Activated T-cell treated with anti-CD3 and anti-CD28 coated beads, Interleukin-2, amount 50 U/mL, for 4 hours (primary cell): ENCODE measurements at regions not wholly inside any gene's neighbourhood (a gene's known extent, or its start where the extent isn't known, plus 50 kb on each side); places are given as distances from the start of the nearest gene placed in this dataset.
A peak's percentile ranks its signal among the peaks of the same experiment; 100 is the strongest.

Experiments
- ATAC-seq, 2 donors: fragments of 200-7000 bp; cut with Tn5 transposase; one replicate each; pipeline ENCODE4 v1.10.0; 2021
- DNase-seq: peaks from one replicate; pipeline ENCODE4 v3.0.0-alpha.2; 2020
- H3K27me3 Mint-ChIP-seq: one replicate; pipeline ENCODE4 v1.8.0; 2021; ENCODE audit warnings: low read depth, mixed read lengths
- H3K36me3 Mint-ChIP-seq: one replicate; pipeline ENCODE4 v1.8.0; 2022; ENCODE audit warnings: mixed read lengths; ENCODE audit not compliant: insufficient read depth
- H3K4me1 Mint-ChIP-seq: one replicate; pipeline ENCODE4 v1.8.0; 2021; ENCODE audit warnings: low read depth, mixed read lengths
- H3K4me3 Mint-ChIP-seq: one replicate; pipeline ENCODE4 v1.8.0; 2021; ENCODE audit warnings: mild to moderate bottlenecking, moderate library complexity, mixed read lengths
- H3K9me3 Mint-ChIP-seq: one replicate; pipeline ENCODE4 v1.8.0; 2021; ENCODE audit warnings: mixed read lengths

- Mint-ChIP-seq H3K36me3 (no peaks in the 10 kb centered on the region), H3K4me1 (no peaks in the 10 kb centered on the region), H3K4me3 (no peak overlapping the region), H3K9me3 (no peaks in the 10 kb centered on the region), H3K27me3 (peaks cover 2% of the 10 kb centered on the region)
- DNase-seq = no peak
- ATAC-seq = no peak
These were observed 113.3 kb upstream of the CAND1 start for GRCh38 chr12:67155863-67156262.

GRCh38 chr12:67161322-67161918 lies 107.7 kb upstream of the CAND1 start:
- ATAC-seq (peak in 1 of 2 donors; percentile 48), DNase-seq (peak; percentile 11)
- H3K36me3 Mint-ChIP-seq = no peaks in the 10 kb centered on the region
- H3K9me3 Mint-ChIP-seq = no peaks in the 10 kb centered on the region
- peaks cover 6% of the 10 kb centered on the region for H3K27me3 Mint-ChIP-seq
- H3K4me1 Mint-ChIP-seq = no peaks in the 10 kb centered on the region
- no peak overlapping the region for H3K4me3 Mint-ChIP-seq

- Mint-ChIP-seq H3K4me3 (no peak overlapping the region), H3K4me1 (no peaks in the 10 kb centered on the region)
These were observed 95.9 kb upstream of the CAND1 start for GRCh38 chr12:67173258-67173657.

GRCh38 chr12:67182551-67182950 lies 86.6 kb upstream of the CAND1 start:
- ATAC-seq (no peak), DNase-seq (no peak)
- no peaks in the 10 kb centered on the region for H3K4me1 Mint-ChIP-seq
- H3K4me3 Mint-ChIP-seq = no peak overlapping the region
- H3K36me3 Mint-ChIP-seq = no peaks in the 10 kb centered on the region
- no peaks in the 10 kb centered on the region for H3K9me3 Mint-ChIP-seq
- H3K27me3 Mint-ChIP-seq = peaks cover 22% of the 10 kb centered on the region

More at GRCh38 chr12:67173258-67173657, 95.9 kb upstream of the CAND1 start:
- Mint-ChIP-seq H3K27me3 (peaks cover 11% of the 10 kb centered on the region), H3K9me3 (no peaks in the 10 kb centered on the region), H3K36me3 (no peaks in the 10 kb centered on the region)
- ATAC-seq (no peak), DNase-seq (no peak)

- Mint-ChIP-seq H3K36me3 (no peaks in the 10 kb centered on the region), H3K9me3 (peaks cover 4% of the 10 kb centered on the region), H3K27me3 (peaks cover 7% of the 10 kb centered on the region), H3K4me1 (no peaks in the 10 kb centered on the region), H3K4me3 (no peak overlapping the region)
- no peak for ATAC-seq
- no peak for DNase-seq
These were observed 75.5 kb upstream of the CAND1 start for GRCh38 chr12:67193704-67194103.

GRCh38 chr12:67200386-67200785 lies 68.8 kb upstream of the CAND1 start:
- Mint-ChIP-seq H3K4me1 (no peaks in the 10 kb centered on the region), H3K27me3 (peaks cover 8% of the 10 kb centered on the region), H3K4me3 (no peak overlapping the region), H3K9me3 (no peaks in the 10 kb centered on the region), H3K36me3 (no peaks in the 10 kb centered on the region)
- DNase-seq = no peak
- no peak for ATAC-seq

GRCh38 chr12:67202011-67202677 lies 67.0 kb upstream of the CAND1 start:
- H3K4me1 Mint-ChIP-seq = no peaks in the 10 kb centered on the region
- no peaks in the 10 kb centered on the region for H3K36me3 Mint-ChIP-seq
- no peaks in the 10 kb centered on the region for H3K9me3 Mint-ChIP-seq
- ATAC-seq (no peak), DNase-seq (no peak)
- H3K27me3 Mint-ChIP-seq = peaks cover 7% of the 10 kb centered on the region
- no peak overlapping the region for H3K4me3 Mint-ChIP-seq

- H3K4me3 Mint-ChIP-seq = no peak overlapping the region
- no peaks in the 10 kb centered on the region for H3K9me3 Mint-ChIP-seq
- H3K4me1 Mint-ChIP-seq = no peaks in the 10 kb centered on the region
- ATAC-seq (no peak), DNase-seq (no peak)
- no peaks in the 10 kb centered on the region for H3K36me3 Mint-ChIP-seq
- peaks cover 7% of the 10 kb centered on the region for H3K27me3 Mint-ChIP-seq
These were observed 66.5 kb upstream of the CAND1 start for GRCh38 chr12:67202678-67203012.

GRCh38 chr12:67208281-67209067 lies 60.7 kb upstream of the CAND1 start:
- H3K9me3 Mint-ChIP-seq = no peaks in the 10 kb centered on the region
- H3K4me3 Mint-ChIP-seq = no peak overlapping the region
- H3K27me3 Mint-ChIP-seq = peaks cover 16% of the 10 kb centered on the region
- no peak for DNase-seq
- no peaks in the 10 kb centered on the region for H3K36me3 Mint-ChIP-seq
- H3K4me1 Mint-ChIP-seq = no peaks in the 10 kb centered on the region
- ATAC-seq = no peak

- no peak for DNase-seq
- Mint-ChIP-seq H3K36me3 (no peaks in the 10 kb centered on the region), H3K4me3 (no peak overlapping the region), H3K9me3 (no peaks in the 10 kb centered on the region), H3K4me1 (no peaks in the 10 kb centered on the region), H3K27me3 (peaks cover 18% of the 10 kb centered on the region)
- no peak for ATAC-seq
These were observed 58.1 kb upstream of the CAND1 start for GRCh38 chr12:67211029-67211428.

GRCh38 chr12:67211494-67211893 lies 57.7 kb upstream of the CAND1 start:
- ATAC-seq = no peak
- peaks cover 18% of the 10 kb centered on the region for H3K27me3 Mint-ChIP-seq

GRCh38 chr12:67217647-67218046 lies 51.5 kb upstream of the CAND1 start:
- Mint-ChIP-seq H3K4me1 (no peaks in the 10 kb centered on the region), H3K9me3 (no peaks in the 10 kb centered on the region)

More at GRCh38 chr12:67211494-67211893, 57.7 kb upstream of the CAND1 start:
- Mint-ChIP-seq H3K9me3 (no peaks in the 10 kb centered on the region), H3K36me3 (no peaks in the 10 kb centered on the region), H3K4me1 (no peaks in the 10 kb centered on the region), H3K4me3 (no peak overlapping the region)
- DNase-seq = no peak

More at GRCh38 chr12:67217647-67218046, 51.5 kb upstream of the CAND1 start:
- H3K27me3 Mint-ChIP-seq = peaks cover 2% of the 10 kb centered on the region
- no peaks in the 10 kb centered on the region for H3K36me3 Mint-ChIP-seq
- DNase-seq (no peak), ATAC-seq (no peak)
- H3K4me3 Mint-ChIP-seq = no peak overlapping the region
